Uterus (tissue), 3 donors: ENCODE measurements at regions not wholly inside any gene's neighbourhood (a gene's known extent, or its start where the extent isn't known, plus 50 kb on each side); places are given as distances from the start of the nearest gene placed in this dataset.

Source experiments
- DNase-seq, 2 donors: peaks; one replicate each; pipeline ENCODE4 v3.0.0-alpha.2; 2019 to 2020
- H3K27ac ChIP-seq, 2 donors: fragments of 200-600 bp; sonication (generic); 1 replicate in 1 of 2; 2 replicates in 1 of 2; pipeline ENCODE4 v1.5.1; 2016 to 2018
- H3K27me3 ChIP-seq, 2 donors: fragments of 200-600 bp; sonication (generic); one replicate each; pipeline ENCODE4 v1.5.1; 2018 to 2019; ENCODE audit warnings: control low read depth in 1 of 2
- H3K36me3 ChIP-seq, 2 donors: fragments of 200-600 bp; sonication (generic); one replicate each; pipeline ENCODE4 v1.5.1; 2019; ENCODE audit warnings: control low read depth in 1 of 2
- H3K4me1 ChIP-seq, 2 donors: fragments of 200-600 bp; sonication (generic); one replicate each; pipeline ENCODE4 v1.5.1; 2018 to 2019; ENCODE audit warnings: control low read depth in 1 of 2
- H3K4me3 ChIP-seq, 2 donors: fragments of 200-600 bp; sonication (generic); 1 replicate in 1 of 2; 2 replicates in 1 of 2; pipeline ENCODE4 v1.5.1; 2018 to 2019; ENCODE audit warnings: mild to moderate bottlenecking in 1 of 2
- H3K9me3 ChIP-seq, 2 donors: fragments of 200-600 bp; sonication (generic); one replicate each; pipeline ENCODE4 v1.5.1; 2019; ENCODE audit warnings: control low read depth in 1 of 2
- CTCF ChIP-seq, 4 experiments: fragments of 200-600 bp in 2 of 4; fragments of 450-650 bp in 2 of 4; sonication (generic) in 2 of 4; IDR thresholded peaks; one replicate each; pipeline ENCODE4 v1.5.1; 2016 to 2019; ENCODE audit warnings: antibody characterized with exemption in 4 of 4, mild to moderate bottlenecking in 2 of 4, moderate library complexity in 1 of 4
- POLR2A ChIP-seq, 2 donors: fragments of 450-650 bp; IDR thresholded peaks; one replicate each; pipeline ENCODE4 v1.6.1; 2016; ENCODE audit warnings: antibody characterized with exemption in 2 of 2, mild to moderate bottlenecking in 1 of 2, moderate library complexity in 1 of 2
- intact Hi-C: fragments of 100-400 bp; cut with DNase I; formaldehyde crosslinking; loops from one replicate; pipeline ENCODE4 v1.15.1; 2023; ENCODE audit warnings: low total_unique reads
- donor health status: DM: yes; HTN: yes; CAD: no.

GRCh38 chr22:34881453-34881852 lies 184.5 kb upstream of the ISX start:
- Histone ChIP-seq H3K36me3 (no peaks in the 10 kb centered on the region), H3K4me1 (no peaks in the 10 kb centered on the region), H3K27me3 (no peaks in the 10 kb centered on the region), H3K4me3 (no peak overlapping the region), H3K9me3 (no peaks in the 10 kb centered on the region), H3K27ac (no peak overlapping the region)
- intact Hi-C loops: no loop called here
- no peak for DNase-seq
- TF ChIP-seq CTCF (IDR thresholded peaks at IDR 0.05) (no peak), POLR2A (IDR thresholded peaks at IDR 0.05) (no peak)

GRCh38 chr22:34885852-34886251 lies 180.1 kb upstream of the ISX start:
- Histone ChIP-seq H3K4me3 (no peak overlapping the region), H3K36me3 (no peaks in the 10 kb centered on the region), H3K9me3 (no peaks in the 10 kb centered on the region), H3K27ac (no peak overlapping the region), H3K4me1 (no peaks in the 10 kb centered on the region), H3K27me3 (no peaks in the 10 kb centered on the region)
- TF ChIP-seq POLR2A (IDR thresholded peaks at IDR 0.05) (no peak), CTCF (IDR thresholded peaks at IDR 0.05) (no peak)
- intact Hi-C loops: no loop called here
- DNase-seq: no peak

GRCh38 chr22:34886391-34886790 lies 179.6 kb upstream of the ISX start:
- no peaks in the 10 kb centered on the region for H3K36me3 ChIP-seq
- no peaks in the 10 kb centered on the region for H3K4me1 ChIP-seq
- no peak overlapping the region for H3K27ac ChIP-seq
- TF ChIP-seq CTCF (IDR thresholded peaks at IDR 0.05) (no peak), POLR2A (IDR thresholded peaks at IDR 0.05) (no peak)
- intact Hi-C loops: no loop called here
- no peaks in the 10 kb centered on the region for H3K27me3 ChIP-seq
- no peaks in the 10 kb centered on the region for H3K9me3 ChIP-seq
- no peak for DNase-seq
- H3K4me3 ChIP-seq: no peak overlapping the region

GRCh38 chr22:34886812-34887211 lies 179.1 kb upstream of the ISX start:
- intact Hi-C loops: no loop called here
- no peaks in the 10 kb centered on the region for H3K36me3 ChIP-seq
- no peak for TF ChIP-seq CTCF (IDR thresholded peaks at IDR 0.05)
- no peak for TF ChIP-seq POLR2A (IDR thresholded peaks at IDR 0.05)
- H3K4me1 ChIP-seq: no peaks in the 10 kb centered on the region
- no peak overlapping the region for H3K4me3 ChIP-seq
- no peaks in the 10 kb centered on the region for H3K27me3 ChIP-seq
- no peaks in the 10 kb centered on the region for H3K9me3 ChIP-seq
- no peak overlapping the region for H3K27ac ChIP-seq
- no peak for DNase-seq

GRCh38 chr22:34897126-34897525 lies 168.8 kb upstream of the ISX start:
- no peak for DNase-seq
- Histone ChIP-seq H3K9me3 (no peaks in the 10 kb centered on the region), H3K4me1 (no peaks in the 10 kb centered on the region), H3K27ac (no peak overlapping the region), H3K27me3 (no peaks in the 10 kb centered on the region), H3K4me3 (no peak overlapping the region), H3K36me3 (no peaks in the 10 kb centered on the region)
- intact Hi-C loops: no loop called here
- TF ChIP-seq CTCF (IDR thresholded peaks at IDR 0.05) (no peak), POLR2A (IDR thresholded peaks at IDR 0.05) (no peak)
